ENCODE measurements at regions not wholly inside any gene's neighbourhood (a gene's known extent, or its start where the extent isn't known, plus 50 kb on each side); places are given as distances from the start of the nearest gene placed in this dataset.

DNA sequence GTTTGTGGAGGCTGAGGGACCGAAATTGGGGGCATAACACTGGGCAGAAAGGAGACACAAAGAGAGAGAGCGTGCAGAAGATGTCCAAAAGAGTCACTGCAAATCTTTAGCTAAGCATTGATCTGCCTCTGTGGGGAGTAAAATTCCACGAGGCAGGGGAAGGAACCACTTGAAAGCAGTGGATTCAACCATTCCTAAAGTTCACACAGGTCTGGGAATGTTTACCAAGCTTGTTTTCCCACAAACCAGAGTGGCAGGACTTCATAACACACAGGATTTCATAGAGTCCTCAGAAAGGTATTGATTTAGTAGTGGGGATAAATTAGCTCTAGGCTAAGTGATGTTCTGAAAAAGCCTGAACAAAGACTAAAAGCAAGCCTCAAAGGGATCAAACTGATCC is 66.1 kb upstream of the RPL38 start:
- no peak for TF ChIP-seq CTCF (conservative IDR thresholded peaks at IDR 0.05 in 1 of 2, IDR thresholded peaks at IDR 0.05 in 1 of 2; ENCODE audit: extremely low read depth in 1 of 2, insufficient read depth in 1 of 2, low read depth in 1 of 2, low read length in 2 of 2)
- TF ChIP-seq EZH2 (IDR thresholded peaks at IDR 0.05; ENCODE audit: borderline replicate concordance, low read length) = no peak
